ENCODE measurements at regions not wholly inside any gene's neighbourhood (a gene's known extent, or its start where the extent isn't known, plus 50 kb on each side); places are given as distances from the start of the nearest gene placed in this dataset.

GRCh38 chr3:74055061-74055460, 430.3 kb upstream of the PDZRN3 start:
- TF ChIP-seq CTCF (IDR thresholded peaks at IDR 0.05; ENCODE audit: low read depth, low read length) = no peak
- TF ChIP-seq POLR2A (IDR thresholded peaks at IDR 0.05; ENCODE audit: extremely low read depth, insufficient read length) = no peak
- TF ChIP-seq MAX (IDR thresholded peaks at IDR 0.05; ENCODE audit: low read depth, low read length) = no peak
- TF ChIP-seq MYC (IDR thresholded peaks at IDR 0.05; ENCODE audit: low read depth, low read length) = no peak
